HG02678 (cell line): ENCODE measurements at regions not wholly inside any gene's neighbourhood (a gene's known extent, or its start where the extent isn't known, plus 50 kb on each side); places are given as distances from the start of the nearest gene placed in this dataset.
A peak's percentile ranks its signal among the peaks of the same experiment; 100 is the strongest.

Source experiments
- ATAC-seq: cut with Tn5 transposase; IDR thresholded peaks from one replicate; pipeline ENCODE4 v1.9.1; 2021; ENCODE audit warnings: mild to moderate bottlenecking, moderate library complexity; ENCODE audit not compliant: unreplicated experiment

DNA sequence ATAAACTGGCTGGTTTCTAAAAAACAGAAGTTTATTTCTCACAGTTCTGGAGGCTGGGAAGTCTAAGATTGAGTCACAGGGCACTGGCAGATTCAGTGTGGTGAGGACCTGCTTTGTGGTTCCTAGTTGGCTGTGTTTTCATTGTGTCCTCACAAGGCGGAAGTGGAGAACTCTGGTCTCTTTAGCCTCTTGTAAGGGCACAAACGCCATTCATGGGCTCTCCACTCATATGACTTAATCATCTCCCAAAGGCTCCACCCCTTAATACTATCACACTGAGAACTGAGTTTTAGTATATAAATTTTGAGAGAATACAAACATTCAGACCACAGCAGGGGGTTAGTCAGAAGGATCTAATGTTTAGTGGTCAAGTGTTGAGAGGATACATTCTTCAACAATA, 208.2 kb downstream of the SEC61B start:
- ATAC-seq = no peak

DNA sequence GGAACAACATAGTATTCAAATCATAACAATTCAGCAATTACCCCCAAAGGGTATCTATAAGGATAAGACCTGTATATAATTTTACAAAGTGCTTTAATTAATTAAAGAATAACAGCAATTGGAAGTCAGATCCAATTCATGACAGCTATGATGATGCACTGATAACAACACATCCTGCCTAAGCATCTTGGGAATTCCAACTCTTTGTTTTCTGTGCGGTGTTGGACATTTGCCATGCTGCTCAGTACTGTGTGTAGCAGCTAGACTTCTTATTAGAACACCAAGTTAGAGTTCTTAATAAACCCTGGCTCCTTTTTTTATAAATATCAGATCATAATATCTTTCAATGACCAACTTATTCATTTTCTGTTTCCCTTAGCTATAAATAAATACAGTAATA, 209.0 kb downstream of the SEC61B start:
- no peak for ATAC-seq

DNA sequence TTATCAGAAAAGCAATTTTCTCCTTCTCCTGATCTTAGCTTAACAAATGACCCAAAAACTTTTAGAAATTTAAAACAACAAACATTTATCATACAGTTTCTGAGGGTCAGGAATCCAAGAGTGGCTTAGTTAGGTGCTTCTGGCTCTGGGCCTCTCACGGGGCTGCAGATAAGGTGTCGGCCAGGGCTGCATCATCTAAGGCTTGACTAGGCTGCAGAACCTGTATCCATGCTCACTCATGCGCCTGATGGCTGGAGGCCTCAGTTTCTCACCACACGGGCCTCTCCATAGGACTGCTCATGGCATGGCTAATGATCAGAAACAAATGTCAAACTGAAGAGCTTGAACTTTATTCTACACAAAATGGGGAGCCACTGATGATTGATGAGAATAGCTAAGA, 210.0 kb downstream of the SEC61B start:
- ATAC-seq = no peak

DNA sequence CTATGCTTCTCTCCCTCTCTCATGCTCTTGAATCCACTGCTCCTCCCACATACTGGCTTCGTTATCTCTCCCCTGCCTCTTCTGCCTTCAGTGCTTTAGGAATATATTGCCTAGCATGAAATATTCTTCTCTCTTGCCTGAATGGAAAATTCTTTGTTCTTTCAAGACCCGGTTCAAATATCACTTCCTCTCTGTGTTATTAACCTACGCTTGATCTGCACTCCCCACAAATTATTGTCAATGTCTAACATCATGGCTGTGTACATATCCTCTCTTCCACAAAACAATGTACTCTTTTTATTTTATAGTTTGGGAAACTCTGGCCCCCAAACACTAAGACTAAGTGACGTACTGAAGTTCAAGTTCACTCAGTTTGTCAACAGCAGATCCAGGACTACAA, 211.0 kb downstream of the SEC61B start:
- ATAC-seq = no peak

DNA sequence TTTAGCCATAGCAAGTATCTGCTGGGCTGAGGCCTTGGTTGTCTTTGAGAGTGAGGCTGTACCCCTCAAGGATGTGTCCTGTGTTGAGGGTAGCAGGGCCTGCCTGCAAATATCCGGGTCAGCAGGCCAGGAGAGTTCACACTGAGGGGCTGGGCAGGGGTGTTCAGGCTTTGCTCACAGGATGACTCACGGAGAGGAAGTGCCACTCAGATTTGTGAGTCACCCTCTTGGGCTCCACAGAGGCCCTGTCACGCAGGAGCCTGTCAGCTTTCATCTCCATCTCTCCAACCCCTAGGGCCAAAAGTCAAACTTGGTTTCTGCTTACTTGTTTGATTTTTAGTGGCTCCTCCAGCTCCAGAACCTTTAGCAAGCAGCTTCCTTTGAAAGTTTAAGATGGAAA, 211.5 kb downstream of the SEC61B start:
- peak; percentile 99 for ATAC-seq

DNA sequence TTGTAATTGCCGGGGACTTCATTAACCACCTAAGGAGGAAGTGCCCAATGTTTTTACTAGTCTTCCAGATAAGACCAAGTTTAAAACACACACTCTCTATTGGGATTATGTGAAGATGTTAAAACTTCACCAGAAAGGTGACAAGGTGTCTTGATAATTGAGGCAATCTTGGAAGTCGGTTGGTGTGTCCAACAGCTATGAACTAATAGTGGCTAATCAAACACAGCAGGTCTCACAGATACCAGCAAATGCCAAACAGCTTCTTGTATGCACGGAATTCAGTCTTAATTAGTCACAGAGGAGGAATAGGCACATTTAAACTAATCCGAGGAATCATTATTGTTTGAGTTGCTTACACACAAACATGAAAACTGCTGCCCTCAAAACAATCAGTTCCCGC, 214.5 kb downstream of the SEC61B start:
- ATAC-seq = no peak

DNA sequence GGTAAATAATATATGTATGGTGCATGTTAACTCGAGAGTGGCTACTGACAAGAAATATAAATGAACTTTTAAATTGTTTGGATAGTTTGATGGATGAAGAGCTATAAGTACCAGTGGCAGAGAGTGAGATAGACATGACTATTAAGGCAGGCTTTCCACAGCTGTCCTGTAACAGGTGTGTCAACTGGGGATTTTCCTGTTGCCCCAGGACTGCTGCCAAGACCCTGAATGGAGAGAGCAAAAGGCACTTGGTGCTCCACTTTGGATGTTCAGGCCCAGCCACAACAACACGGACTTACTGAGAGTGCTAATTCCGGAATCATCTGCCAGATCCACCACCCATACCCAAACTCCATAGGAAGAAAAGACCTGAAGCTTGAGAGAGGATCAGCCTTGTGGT, 215.1 kb downstream of the SEC61B start:
- no peak for ATAC-seq

DNA sequence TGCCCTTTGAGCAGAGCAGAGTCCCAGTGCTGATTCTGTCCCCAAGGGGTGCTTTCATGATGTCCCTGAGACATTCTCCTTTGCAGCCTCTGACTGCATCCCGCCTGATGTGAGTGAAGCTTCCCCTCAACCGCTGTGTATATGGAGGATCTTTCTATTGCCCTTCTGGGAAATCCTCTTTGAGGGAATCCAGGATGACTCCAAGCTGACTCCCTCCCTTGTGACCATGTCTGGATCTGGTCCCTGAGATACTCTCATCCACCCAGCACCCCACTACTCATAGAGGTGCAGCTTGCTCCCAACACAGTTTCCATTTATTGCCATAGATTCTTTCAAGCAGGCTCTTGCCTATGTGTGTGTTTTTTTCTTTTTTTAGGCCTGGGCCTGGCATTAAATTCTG, 216.5 kb downstream of the SEC61B start:
- no peak for ATAC-seq

DNA sequence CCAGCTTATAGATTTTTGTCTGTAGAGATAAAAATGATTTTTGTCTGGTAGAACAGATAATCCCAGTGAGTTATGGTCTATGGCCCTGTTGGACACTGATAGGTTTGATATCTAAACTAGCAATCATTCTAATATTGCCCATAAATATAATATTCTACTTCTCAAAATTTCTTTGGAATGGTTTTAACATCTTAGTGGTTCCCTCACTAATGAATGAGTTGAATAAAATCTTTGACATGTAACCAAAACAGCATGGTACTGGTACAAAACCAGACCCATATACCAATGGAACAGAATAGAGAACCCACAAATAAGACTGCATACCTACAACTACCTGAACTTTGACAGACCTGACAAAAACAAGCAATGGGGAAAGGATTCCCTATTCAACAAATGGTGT, 219.7 kb downstream of the SEC61B start:
- no peak for ATAC-seq

DNA sequence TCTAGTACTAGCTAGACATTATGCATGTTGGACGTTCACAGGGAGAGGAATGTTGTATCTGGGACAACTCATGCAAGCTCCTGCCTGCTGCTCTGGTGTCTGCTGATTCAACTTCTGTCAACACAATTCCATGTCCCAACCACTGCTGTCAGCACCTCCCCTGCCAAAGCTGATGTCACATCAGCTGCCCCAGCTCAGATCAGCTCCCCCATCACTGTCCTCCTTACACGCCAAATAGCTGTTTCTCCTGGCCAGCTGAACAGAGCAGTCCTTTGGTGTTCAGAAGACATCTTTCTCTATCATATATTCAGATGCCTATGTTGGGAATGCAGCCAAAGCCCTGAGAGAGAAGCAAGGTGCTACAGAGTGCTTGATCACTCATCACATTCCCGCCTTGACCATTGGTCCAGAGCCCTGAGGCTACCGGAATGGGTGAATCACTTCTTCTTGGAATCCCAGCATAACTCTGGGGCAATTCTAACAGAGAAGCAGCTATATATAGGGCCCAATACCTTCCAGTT, 223.3 kb downstream of the SEC61B start:
- ATAC-seq = no peak

DNA sequence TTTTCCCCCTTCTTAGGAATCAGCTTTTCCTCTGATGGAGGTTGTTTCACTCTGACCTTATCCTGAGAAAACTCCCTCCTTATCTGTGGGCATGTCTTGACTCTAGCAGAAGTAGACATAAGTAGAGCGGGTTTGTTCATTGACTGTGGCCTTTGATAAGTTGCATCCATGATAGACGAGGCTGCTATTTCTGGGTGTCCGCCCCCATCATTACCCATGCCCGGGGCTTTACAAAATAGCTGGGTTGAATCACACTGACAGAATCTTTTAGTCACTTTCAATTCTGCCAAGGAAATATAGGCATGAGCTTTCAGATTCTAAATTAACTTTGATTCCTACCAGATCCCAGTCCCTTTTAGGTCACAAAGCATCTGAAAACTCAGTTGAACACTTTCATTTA, 223.8 kb downstream of the SEC61B start:
- no peak for ATAC-seq

DNA sequence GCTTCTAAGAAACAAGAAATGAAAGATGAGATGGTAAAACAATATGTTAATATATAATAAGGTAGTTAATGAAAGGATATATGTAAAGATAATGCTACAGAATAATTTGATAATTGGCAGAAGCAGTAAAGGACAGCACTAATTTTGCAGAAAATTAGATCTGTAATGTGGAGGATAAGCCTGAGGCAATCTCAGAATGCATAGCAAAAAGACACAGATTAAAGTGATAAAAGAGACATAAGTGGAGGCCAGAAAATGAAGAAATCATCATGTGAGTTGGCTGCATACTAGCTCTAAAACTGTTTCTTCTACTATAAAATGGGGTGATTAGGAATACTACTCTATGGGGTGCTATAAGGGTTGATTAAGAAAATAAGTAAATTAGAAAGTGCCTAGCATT, 225.9 kb downstream of the SEC61B start:
- no peak for ATAC-seq

DNA sequence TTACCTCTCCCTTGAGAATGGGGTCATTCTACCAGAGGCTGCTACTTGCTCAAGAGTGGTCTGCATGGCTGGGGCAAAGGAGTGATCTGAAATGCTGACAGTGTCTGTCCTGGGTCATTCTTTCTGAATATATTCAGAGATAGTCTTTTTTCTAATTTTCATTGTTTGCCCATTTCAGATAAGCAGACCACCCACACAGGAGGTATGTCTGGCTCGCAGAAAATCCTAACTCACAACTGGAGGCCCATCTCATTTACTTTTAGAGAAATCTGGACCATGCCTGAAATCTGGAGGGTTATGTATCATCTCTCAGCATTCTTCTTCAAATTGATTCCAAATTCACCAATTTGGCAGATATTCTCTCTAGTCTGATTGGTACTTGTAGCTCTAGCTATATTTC, 227.6 kb downstream of the SEC61B start:
- ATAC-seq = no peak

DNA sequence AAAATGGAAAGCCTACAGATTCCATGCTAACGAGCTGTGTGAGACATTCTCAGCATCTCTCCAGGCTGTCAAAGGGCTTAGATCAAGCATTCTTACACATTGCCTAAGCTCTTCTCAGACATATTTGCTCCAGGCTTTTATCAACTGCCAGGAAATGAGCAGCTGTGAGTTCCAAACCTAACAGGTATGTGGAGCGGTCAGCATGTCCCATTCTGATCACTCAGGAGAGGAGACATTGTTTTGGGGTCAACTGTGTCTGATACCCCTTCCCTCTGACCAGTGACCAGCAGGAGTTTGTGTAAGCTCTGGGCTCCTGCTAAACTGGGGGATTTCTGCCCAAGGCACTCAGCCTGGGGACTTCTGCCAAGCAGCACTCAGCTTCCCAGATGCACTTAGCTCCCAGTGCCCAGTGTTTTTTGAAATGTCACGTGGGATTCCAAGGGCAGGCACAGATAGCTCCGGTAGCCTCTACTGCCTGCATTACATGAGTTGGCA, 229.1 kb downstream of the SEC61B start:
- ATAC-seq = no peak

DNA sequence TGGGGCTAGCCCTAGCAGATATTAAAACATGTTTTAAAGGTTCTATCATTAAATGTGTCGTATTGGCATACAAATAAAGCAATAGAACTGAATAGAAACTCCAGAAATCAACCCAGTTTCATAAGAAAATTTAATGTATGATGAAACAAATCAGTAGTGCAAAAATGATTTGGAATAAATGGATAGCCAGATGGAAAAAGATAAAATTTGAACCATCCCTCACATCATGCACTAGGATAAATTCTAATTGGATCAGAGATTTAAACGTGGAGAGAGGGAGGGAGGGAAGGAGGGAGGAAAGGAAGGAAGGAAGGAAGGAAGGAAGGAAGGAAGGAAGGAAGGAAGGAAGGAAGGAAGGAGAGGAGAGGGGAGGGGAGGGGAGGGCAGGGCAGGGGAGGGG, 235.3 kb downstream of the SEC61B start:
- no peak for ATAC-seq

DNA sequence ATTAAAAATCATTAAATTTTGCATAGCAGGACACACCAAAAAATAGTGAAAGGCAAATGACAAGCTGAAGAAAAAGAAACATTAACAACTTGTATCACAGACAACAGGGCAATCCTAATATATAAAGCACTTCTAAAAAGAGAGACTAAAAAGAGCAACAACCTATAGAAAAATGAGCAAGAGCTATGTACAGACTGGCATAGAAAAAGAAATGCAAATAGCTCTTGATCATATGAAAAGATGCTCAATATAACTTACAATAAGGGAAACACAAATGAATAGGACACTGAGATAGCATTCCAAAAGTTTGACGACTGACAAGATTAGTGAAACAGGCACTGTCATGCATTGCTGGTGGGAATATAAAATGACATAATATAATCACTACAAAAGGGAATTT, 235.9 kb downstream of the SEC61B start:
- no peak for ATAC-seq

DNA sequence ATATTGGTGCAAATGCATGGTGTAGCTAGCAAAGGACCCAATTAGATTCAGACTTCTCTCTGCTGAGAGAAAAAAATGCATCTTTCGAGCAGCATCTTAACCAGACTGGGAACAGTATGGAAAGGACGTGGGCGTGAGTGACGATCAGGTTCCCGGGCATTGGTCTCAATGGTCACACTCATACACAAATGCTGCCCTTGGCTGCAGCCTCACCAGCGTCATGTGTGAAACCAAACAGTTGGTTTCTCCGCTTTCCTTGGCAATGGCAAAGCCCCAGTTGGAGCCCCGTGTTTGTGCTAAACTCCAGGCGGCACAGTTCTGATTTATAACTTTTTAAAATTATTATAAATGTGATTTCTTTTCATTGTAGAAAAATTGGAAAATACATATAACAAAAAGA, 237.8 kb downstream of the SEC61B start:
- no peak for ATAC-seq

DNA sequence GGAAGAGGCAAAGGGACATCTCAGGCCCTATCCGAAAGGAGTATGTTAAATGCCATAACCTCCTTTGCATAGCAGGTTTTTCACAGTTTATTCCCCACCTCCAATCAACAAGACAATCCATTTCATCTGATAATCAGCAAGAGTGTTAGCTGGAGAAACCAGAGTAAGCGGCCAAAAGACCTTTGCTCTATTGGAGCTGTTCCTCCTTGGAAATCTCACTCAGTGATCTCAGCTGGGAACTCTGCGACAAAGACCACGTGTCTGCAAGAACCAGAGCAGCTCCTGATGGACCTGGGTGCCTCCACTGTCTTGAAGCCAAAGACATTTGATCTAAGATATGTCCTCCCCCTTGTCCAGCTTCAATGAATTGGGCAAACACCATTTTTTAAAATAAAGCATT, 241.0 kb downstream of the SEC61B start:
- no peak for ATAC-seq

DNA sequence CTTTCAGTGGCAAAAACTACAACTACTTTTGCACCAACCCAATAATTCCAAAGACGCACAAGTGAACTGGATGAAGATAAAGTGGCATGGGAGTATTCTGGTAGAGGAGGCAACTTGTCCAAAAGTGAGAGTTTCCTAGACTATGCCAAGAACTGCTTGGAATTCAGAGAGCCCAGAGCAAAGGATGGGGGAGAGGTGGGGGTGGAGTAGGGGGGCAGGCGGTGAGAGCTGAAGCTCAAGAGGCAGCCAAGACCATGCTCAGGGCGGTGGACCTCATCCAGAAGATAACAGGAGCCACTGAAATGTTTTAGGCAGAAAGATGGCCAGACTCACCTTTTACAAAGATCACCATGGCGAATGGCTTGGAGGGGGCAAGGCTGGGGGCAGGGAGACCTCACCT, 242.5 kb downstream of the SEC61B start:
- no peak for ATAC-seq

DNA sequence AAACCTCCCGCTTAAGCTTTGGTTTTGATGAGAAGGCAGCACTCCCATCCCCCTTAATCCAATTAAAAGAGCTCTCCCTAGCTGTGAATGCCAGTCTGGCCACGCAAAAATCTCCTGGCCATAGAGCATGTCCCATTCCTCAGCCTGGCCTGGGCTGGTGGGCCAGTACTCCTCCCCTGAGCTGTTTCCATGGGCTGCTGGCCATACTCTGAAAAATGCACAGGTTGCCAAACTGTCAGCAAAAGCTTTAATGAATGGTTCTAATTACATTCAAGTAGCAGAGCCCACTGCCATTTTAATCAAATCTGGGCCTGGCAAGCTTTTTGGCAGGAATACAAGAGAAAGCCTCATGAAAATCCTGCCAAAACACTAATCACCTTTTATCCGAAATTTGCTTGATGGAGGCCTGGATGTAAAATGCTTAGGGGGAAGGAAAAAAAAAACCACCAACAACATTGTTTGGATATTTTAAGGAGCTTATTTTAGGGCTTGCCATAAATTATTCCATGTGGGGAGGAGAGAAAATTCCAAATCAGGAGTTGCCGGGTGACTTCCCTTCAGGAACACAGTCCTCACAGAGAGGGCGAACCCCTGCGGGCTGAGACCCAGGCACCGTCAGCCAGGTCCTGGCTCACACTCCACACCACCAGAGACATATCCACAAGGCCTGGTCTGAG, 243.3 kb downstream of the SEC61B start:
- ATAC-seq = no peak

DNA sequence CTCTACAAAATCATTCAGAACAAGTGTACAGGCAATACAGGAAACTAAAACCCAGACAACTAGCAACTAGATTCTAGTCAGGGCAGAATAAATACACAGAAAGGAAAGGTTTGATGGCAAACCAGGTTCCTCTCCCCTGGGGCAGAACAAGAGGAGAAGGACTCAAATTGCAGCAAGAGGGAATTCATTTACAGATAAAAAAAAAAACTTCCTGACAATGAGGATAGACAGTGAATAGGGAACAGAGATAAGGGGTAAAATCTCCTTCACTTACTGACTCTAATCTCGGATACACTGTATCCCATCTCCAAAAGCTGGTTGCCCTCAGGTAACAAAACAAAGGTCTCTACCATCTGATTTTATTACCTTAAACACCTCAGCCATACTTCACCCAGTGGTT, 244.0 kb downstream of the SEC61B start:
- ATAC-seq = no peak

DNA sequence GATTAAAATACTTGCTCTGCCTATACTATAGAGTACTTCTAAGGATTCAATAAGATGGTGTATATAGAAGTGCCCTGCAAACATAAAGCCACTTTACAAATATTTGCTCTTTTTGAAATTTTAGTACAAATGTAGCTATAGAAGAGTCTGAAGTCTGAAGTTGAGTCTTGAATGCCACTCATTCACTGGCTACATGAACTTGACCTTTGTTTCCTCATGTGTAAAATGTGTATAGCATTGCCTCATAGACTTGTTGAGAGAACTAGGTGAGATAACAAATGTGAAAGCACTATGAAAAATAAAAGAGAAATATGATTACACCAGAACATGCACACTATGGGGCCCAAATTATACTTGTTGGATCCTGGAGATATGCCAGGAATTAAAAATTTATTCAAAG, 244.7 kb downstream of the SEC61B start:
- no peak for ATAC-seq

DNA sequence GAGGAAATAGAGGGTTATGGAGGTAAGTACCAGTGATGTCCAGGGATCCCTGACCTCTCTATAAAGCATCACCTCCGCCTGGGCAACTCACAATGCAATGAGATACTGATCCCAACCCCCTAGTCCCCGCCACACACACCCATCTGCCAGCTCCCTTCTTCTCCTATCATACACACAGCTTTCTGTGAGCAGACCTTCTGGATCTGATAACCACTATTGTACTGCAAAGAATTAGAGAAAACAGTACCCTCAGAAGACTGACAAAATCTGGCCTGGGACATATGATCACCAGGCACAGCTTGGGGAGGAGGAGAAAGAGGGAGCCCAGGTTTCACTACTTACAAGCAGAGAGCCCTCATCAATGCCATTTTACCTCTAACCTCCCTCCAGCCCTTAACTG, 249.0 kb downstream of the SEC61B start:
- no peak for ATAC-seq
